ENCODE measurements at regions not wholly inside any gene's neighbourhood (a gene's known extent, or its start where the extent isn't known, plus 50 kb on each side); places are given as distances from the start of the nearest gene placed in this dataset.

DNA sequence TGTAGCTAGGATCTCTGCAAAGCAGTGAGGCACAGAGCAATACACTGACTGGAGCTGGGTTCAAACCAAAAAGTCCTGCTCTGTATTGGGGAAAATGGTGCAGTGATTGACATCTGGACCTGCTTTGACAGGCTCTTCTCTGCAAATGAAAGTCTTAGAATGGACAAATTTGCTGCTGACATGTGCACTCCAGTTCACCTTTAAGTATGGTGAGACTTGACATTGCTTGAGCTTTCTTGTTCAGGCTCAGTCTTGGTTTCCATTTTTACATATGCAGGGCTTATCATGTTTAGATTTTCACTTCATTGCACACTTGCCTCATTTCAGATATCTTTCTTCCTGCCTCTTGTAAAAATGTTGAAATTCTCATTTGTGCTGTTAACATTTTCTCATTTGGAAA is 1655.0 kb downstream of the MRPL39 start:
- TF ChIP-seq EZH2 (IDR thresholded peaks at IDR 0.05; ENCODE audit: insufficient read depth, poor library complexity, severe bottlenecking) (no peak), EZH2phosphoT487 (IDR thresholded peaks at IDR 0.05; ENCODE audit: insufficient read depth, low read depth) (no peak)

Data from GM23248 (cell line).